ENCODE measurements at regions not wholly inside any gene's neighbourhood (a gene's known extent, or its start where the extent isn't known, plus 50 kb on each side); places are given as distances from the start of the nearest gene placed in this dataset.

DNA sequence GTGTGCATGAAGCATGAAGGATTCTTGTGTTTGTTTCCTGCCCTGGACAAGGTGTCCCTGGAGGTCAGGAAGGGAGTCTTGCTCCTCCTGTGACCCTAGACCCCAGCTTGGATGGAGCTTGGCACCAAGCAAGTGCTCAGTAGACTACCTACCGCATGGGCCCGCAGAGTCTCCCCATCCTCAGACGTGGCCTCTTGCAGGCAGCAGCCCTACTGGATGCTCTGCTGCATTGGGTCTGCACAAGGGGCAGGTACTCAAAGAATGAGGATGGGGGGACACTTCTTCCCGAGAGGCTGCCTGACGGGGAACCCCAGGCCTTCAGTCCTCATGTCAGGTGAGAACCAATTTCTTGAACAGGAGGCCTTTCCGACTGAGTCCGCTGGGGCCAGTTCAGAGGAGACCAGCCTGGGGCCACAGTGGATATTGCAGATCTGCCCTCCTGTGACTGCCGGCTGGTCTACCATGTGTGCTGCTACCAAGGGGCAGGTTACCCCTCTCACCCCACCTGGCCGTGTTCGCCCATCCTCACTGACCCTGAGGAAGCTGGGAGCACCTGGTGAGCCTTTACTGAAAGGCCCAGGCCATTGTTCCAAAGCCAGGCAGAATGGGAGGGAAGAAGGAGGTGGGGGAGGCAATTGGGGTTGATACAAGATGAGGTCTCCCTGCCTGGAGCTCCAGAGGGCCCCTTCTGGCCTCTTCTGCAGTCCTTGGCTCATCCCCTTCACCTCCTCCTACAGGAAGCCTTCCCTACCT lies 206.3 kb downstream of the RAB11FIP4 start:
- no peak for TF ChIP-seq EZH2phosphoT487 (IDR thresholded peaks at IDR 0.05)
- TF ChIP-seq, protein P1, sequence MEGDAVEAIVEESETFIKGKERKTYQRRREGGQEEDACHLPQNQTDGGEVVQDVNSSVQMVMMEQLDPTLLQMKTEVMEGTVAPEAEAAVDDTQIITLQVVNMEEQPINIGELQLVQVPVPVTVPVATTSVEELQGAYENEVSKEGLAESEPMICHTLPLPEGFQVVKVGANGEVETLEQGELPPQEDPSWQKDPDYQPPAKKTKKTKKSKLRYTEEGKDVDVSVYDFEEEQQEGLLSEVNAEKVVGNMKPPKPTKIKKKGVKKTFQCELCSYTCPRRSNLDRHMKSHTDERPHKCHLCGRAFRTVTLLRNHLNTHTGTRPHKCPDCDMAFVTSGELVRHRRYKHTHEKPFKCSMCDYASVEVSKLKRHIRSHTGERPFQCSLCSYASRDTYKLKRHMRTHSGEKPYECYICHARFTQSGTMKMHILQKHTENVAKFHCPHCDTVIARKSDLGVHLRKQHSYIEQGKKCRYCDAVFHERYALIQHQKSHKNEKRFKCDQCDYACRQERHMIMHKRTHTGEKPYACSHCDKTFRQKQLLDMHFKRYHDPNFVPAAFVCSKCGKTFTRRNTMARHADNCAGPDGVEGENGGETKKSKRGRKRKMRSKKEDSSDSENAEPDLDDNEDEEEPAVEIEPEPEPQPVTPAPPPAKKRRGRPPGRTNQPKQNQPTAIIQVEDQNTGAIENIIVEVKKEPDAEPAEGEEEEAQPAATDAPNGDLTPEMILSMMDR (IDR thresholded peaks at IDR 0.05), result no peak
- TF ChIP-seq EZH2 (IDR thresholded peaks at IDR 0.05), result no peak
